K562 (cell line): ENCODE measurements at regions not wholly inside any gene's neighbourhood (a gene's known extent, or its start where the extent isn't known, plus 50 kb on each side); places are given as distances from the start of the nearest gene placed in this dataset.

Experiments
- ATAC-seq: fragments of 200-7000 bp; cut with Tn5 transposase; 3 replicates; pipeline ENCODE4 v1.9.1; 2020; ENCODE audit warnings: moderate library complexity
- BruUV-seq: library from RNA; stranded (reverse); fragments of 400-500 nt; replicated peaks from 2 replicates; lab custom pipeline; 2021; lab: Mats Ljungman, UMichigan
- CTCF ChIA-PET: fragments of 300-600 bp; formaldehyde crosslinking; extraction: SDS; loops from one replicate; lab custom pipeline; 2021; ENCODE audit warnings: low intra/inter-chr PET ratio; lab: Yijun Ruan, JAX
- POLR2A ChIA-PET: fragments of 300-600, 350-650 bp; sonication (Branson Sonifier 250); formaldehyde crosslinking; extraction: SDS; loops from one replicate; lab custom pipeline; 2021; ENCODE audit warnings: antibody characterized with exemption, inconsistent platforms; lab: Yijun Ruan, JAX
- DNase-seq, 4 experiments: peaks; one replicate each; pipeline versions ENCODE4 v3.0.0 to v3.0.0-alpha.2; 2011 to 2018; ENCODE audit warnings: low spot score in 3 of 4, mixed read lengths in 3 of 4; ENCODE audit errors: extremely low read depth in 1 of 4
- FAIRE-seq: peaks from 2 replicates; lab custom pipeline; 2011; peaks lifted over from hg19 to GRCh38; lab: Jason Lieb, UNC
- H2AFZ ChIP-seq: 2 replicates; pipeline ENCODE4 v1.6.0; 2011; ENCODE audit warnings: low read depth, low read length, control low read depth, inconsistent platforms
- H3K27ac ChIP-seq: fragments of 200-600 bp; 3 replicates; pipeline ENCODE4 v1.8.0; 2011; ENCODE audit warnings: low read depth, mild to moderate bottlenecking, control low read depth, inconsistent platforms, low read length, moderate library complexity, mixed read lengths; ENCODE audit errors: extremely low read depth
- H3K27me3 ChIP-seq, 2 experiments: fragments of 300-600 bp in 1 of 2; 2 replicates in 1 of 2; 3 replicates in 1 of 2; pipeline versions ENCODE4 v1.6.0 to v1.8.0; 2011; ENCODE audit warnings: inconsistent platforms in 2 of 2, low read length in 2 of 2, mild to moderate bottlenecking in 1 of 2, mixed read lengths in 1 of 2, moderate library complexity in 1 of 2; ENCODE audit not compliant: control insufficient read depth in 2 of 2, insufficient read depth in 2 of 2
- H3K36me3 ChIP-seq: fragments of 300-600 bp; 3 replicates; pipeline ENCODE4 v1.8.0; 2011; ENCODE audit warnings: mild to moderate bottlenecking, low read length, inconsistent platforms; ENCODE audit not compliant: control insufficient read depth, insufficient read depth
- H3K4me1 ChIP-seq, 2 experiments: fragments of 200-600 bp in 1 of 2; replicated peaks in 1 of 2; 2 replicates in 1 of 2; 3 replicates in 1 of 2; pipeline versions ENCODE4 v1.5.1 to v1.8.0; 2011; ENCODE audit warnings: inconsistent platforms in 2 of 2, low read length in 2 of 2, mild to moderate bottlenecking in 1 of 2, mixed read lengths in 1 of 2, moderate library complexity in 1 of 2; ENCODE audit not compliant: control insufficient read depth in 2 of 2, insufficient read depth in 2 of 2
- H3K4me2 ChIP-seq: 2 replicates; pipeline ENCODE4 v1.6.1; 2011; ENCODE audit warnings: low read length, control low read depth, inconsistent platforms, mixed read lengths; ENCODE audit not compliant: insufficient read depth
- H3K4me3 ChIP-seq: fragments of 200-600 bp; sonication (generic), shearing (Covaris generic); 2 replicates; pipeline ENCODE4 v1.5.1; 2016; ENCODE audit warnings: control low read depth, inconsistent platforms
- H3K79me2 ChIP-seq: fragments of 200-600 bp; 3 replicates; pipeline ENCODE4 v1.8.0; 2011; ENCODE audit warnings: low read length, inconsistent platforms; ENCODE audit not compliant: control insufficient read depth, insufficient read depth
- H3K9ac ChIP-seq, 2 experiments: 2 replicates each; pipeline versions ENCODE4 v1.6.0 to v1.6.1; 2011; ENCODE audit warnings: low read depth in 2 of 2, low read length in 2 of 2, control low read depth in 1 of 2, inconsistent platforms in 1 of 2, mild to moderate bottlenecking in 1 of 2, mixed read lengths in 1 of 2; ENCODE audit not compliant: insufficient read depth in 1 of 2
- H3K9me1 ChIP-seq: one replicate; pipeline ENCODE4 v1.6.0; 2011; ENCODE audit warnings: inconsistent platforms, mild to moderate bottlenecking, low read length, moderate library complexity; ENCODE audit not compliant: control insufficient read depth, insufficient read depth
- H3K9me3 ChIP-seq: replicated peaks from 2 replicates; pipeline ENCODE4 v1.5.1; 2011; ENCODE audit warnings: low read depth, low read length, inconsistent platforms; ENCODE audit not compliant: control insufficient read depth, insufficient read depth
- H4K20me1 ChIP-seq: replicated peaks from 2 replicates; pipeline ENCODE4 v1.6.1; 2011; ENCODE audit warnings: low read length, inconsistent platforms, mixed read lengths; ENCODE audit not compliant: control insufficient read depth, insufficient read depth
- ARID1B ChIP-seq: fragments of 450-650 bp; IDR thresholded peaks from 2 replicates; pipeline ENCODE4 v1.6.1; 2016; ENCODE audit warnings: antibody characterized with exemption, mild to moderate bottlenecking, inconsistent platforms
- CREBBP ChIP-seq: IDR thresholded peaks from one replicate; pipeline ENCODE4 v1.6.1; 2012; ENCODE audit warnings: low read depth, mild to moderate bottlenecking, control low read depth, inconsistent platforms, low read length
- DMBX1 ChIP-seq: fragments of 250-450 bp; sonication (Bioruptor Pico); IDR thresholded peaks from 2 replicates; pipeline ENCODE4 v1.8.0; 2022; ENCODE audit warnings: inconsistent platforms, mild to moderate bottlenecking, moderate library complexity, borderline replicate concordance
- POLR2AphosphoS5 ChIP-seq: IDR thresholded peaks from 2 replicates; pipeline ENCODE4 v1.6.1; 2011; ENCODE audit warnings: mild to moderate bottlenecking, low read depth, low read length, moderate library complexity; ENCODE audit not compliant: control insufficient read depth, insufficient read depth
- WGBS: fragments of 100-300 bp; shearing (Covaris generic); methylation state at CpG from one replicate; pipeline ENCODE4 v1.1.6; 2016; ENCODE audit warnings: low coverage, mixed read lengths; ENCODE audit not compliant: insufficient coverage; ENCODE audit errors: missing lambda C conversion rate; 5-methylcytosine and 5-hydroxymethylcytosine counted together
- in situ Hi-C: fragments of 300-500 bp; cut with MboI; formaldehyde crosslinking; loops from 4 replicates; pipeline ENCODE4 v1.15.0; 2018; ENCODE audit warnings: inconsistent platforms, mixed read lengths
- intact Hi-C: fragments of 100-400 bp; cut with micrococcal nuclease; formaldehyde crosslinking; loops from 2 replicates; pipeline ENCODE4 v1.14.2; 2022
- TF ChIP-seq, protein P1 (sequence below), 2 experiments: fragments of 150-350 bp in 1 of 2; IDR thresholded peaks; 2 replicates each; pipeline ENCODE4 v1.6.1; 2012 to 2016; ENCODE audit warnings: low read depth in 2 of 2, low read length in 2 of 2, mild to moderate bottlenecking in 1 of 2, moderate library complexity in 1 of 2
- TF ChIP-seq, protein P2 (sequence below): fragments of 150-350 bp; conservative IDR thresholded peaks from 2 replicates; pipeline ENCODE4 v1.6.1; 2014; ENCODE audit warnings: low read length

GRCh38 chr6:94801344-94801743 lies 776.0 kb upstream of the MANEA start:
- no peak overlapping the region for H2AFZ ChIP-seq
- no peak overlapping the region for H3K9ac ChIP-seq
- no peaks in the 10 kb centered on the region for H3K36me3 ChIP-seq
- no peak for ATAC-seq
- intact Hi-C loops (no loop called here), in situ Hi-C loops (no loop called here)
- H3K27me3 ChIP-seq = no peaks in the 10 kb centered on the region
- 0% methylated on average over 3 of the region's 3 CpGs for WGBS
- DNase-seq = no peak
- no peak for TF ChIP-seq DMBX1 (CRISPR knock-in tag)
- TF ChIP-seq, protein P1, sequence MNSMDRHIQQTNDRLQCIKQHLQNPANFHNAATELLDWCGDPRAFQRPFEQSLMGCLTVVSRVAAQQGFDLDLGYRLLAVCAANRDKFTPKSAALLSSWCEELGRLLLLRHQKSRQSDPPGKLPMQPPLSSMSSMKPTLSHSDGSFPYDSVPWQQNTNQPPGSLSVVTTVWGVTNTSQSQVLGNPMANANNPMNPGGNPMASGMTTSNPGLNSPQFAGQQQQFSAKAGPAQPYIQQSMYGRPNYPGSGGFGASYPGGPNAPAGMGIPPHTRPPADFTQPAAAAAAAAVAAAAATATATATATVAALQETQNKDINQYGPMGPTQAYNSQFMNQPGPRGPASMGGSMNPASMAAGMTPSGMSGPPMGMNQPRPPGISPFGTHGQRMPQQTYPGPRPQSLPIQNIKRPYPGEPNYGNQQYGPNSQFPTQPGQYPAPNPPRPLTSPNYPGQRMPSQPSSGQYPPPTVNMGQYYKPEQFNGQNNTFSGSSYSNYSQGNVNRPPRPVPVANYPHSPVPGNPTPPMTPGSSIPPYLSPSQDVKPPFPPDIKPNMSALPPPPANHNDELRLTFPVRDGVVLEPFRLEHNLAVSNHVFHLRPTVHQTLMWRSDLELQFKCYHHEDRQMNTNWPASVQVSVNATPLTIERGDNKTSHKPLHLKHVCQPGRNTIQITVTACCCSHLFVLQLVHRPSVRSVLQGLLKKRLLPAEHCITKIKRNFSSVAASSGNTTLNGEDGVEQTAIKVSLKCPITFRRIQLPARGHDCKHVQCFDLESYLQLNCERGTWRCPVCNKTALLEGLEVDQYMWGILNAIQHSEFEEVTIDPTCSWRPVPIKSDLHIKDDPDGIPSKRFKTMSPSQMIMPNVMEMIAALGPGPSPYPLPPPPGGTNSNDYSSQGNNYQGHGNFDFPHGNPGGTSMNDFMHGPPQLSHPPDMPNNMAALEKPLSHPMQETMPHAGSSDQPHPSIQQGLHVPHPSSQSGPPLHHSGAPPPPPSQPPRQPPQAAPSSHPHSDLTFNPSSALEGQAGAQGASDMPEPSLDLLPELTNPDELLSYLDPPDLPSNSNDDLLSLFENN (IDR thresholded peaks at IDR 0.05; ENCODE audit: low read depth in 2 of 2, low read length in 2 of 2) = no peak
- TF ChIP-seq, protein P2, sequence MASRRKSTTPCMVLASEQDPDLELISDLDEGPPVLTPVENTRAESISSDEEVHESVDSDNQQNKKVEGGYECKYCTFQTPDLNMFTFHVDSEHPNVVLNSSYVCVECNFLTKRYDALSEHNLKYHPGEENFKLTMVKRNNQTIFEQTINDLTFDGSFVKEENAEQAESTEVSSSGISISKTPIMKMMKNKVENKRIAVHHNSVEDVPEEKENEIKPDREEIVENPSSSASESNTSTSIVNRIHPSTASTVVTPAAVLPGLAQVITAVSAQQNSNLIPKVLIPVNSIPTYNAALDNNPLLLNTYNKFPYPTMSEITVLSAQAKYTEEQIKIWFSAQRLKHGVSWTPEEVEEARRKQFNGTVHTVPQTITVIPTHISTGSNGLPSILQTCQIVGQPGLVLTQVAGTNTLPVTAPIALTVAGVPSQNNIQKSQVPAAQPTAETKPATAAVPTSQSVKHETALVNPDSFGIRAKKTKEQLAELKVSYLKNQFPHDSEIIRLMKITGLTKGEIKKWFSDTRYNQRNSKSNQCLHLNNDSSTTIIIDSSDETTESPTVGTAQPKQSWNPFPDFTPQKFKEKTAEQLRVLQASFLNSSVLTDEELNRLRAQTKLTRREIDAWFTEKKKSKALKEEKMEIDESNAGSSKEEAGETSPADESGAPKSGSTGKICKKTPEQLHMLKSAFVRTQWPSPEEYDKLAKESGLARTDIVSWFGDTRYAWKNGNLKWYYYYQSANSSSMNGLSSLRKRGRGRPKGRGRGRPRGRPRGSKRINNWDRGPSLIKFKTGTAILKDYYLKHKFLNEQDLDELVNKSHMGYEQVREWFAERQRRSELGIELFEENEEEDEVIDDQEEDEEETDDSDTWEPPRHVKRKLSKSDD = no peak
- TF ChIP-seq CREBBP = no peak
- TF ChIP-seq ARID1B = no peak
- TF ChIP-seq POLR2AphosphoS5 = no peak
- no peak for FAIRE-seq
- no TSS peak for BruUV-seq
- H3K27ac ChIP-seq = no peak overlapping the region
- no peak overlapping the region for H3K4me2 ChIP-seq
- H3K9me1 ChIP-seq = no peaks in the 10 kb centered on the region
- no peaks in the 10 kb centered on the region; the same call in 1 of the 2 replicates for H3K9me3 ChIP-seq
- ChIA-PET POLR2A (no interaction called here), CTCF (no interaction called here)
- no peak overlapping the region for H3K4me3 ChIP-seq
- no peaks in the 10 kb centered on the region for H3K4me1 ChIP-seq
- no peaks in the 10 kb centered on the region for H4K20me1 ChIP-seq
- H3K79me2 ChIP-seq = no peaks in the 10 kb centered on the region
